ENCODE measurements at regions not wholly inside any gene's neighbourhood (a gene's known extent, or its start where the extent isn't known, plus 50 kb on each side); places are given as distances from the start of the nearest gene placed in this dataset.

DNA sequence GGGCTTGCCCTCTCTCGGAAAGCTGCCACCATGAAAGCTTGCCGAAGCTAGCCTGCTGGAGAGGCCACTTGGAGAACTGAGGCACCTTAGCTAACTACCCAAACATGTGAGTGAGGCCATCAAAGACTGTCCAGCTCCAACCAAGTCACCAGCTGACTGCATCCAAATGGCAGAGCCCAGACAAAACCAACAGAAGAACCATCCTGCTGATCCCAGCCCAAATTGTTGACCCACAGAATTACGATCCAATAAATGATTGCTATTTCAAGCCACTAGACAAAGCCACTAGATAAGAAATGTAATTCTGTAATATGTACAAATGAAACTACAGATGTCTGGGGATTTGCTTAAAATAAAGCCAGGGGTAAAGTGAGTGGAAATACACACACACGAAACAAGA is 109.8 kb upstream of the TRPM1 start:
- Histone ChIP-seq H4K20me1 (ENCODE audit: insufficient read depth, low read depth, low read length) (no peaks in the 10 kb centered on the region), H3K9me3 (ENCODE audit: low read length) (peaks cover 7% of the 10 kb centered on the region; the same call in 1 of the 2 replicates), H3K27ac (ENCODE audit: low read length) (no peak overlapping the region), H3K9me2 (replicated peaks; ENCODE audit: insufficient read depth, low read length) (no peaks in the 10 kb centered on the region), H3K4me2 (ENCODE audit: low read depth, low read length, poor library complexity, severe bottlenecking) (no peak overlapping the region), H3K9ac (ENCODE audit: low read length) (no peak overlapping the region), H3K4me3 (ENCODE audit: low read length) (no peak overlapping the region), H2AFZ (ENCODE audit: low read length) (no peak overlapping the region), H3K36me3 (ENCODE audit: insufficient read depth, low read length) (no peaks in the 10 kb centered on the region), H3K79me2 (ENCODE audit: low read length) (no peaks in the 10 kb centered on the region), H3K27me3 (ENCODE audit: low read length) (no peaks in the 10 kb centered on the region), H3K4me1 (ENCODE audit: low read length) (peaks cover 20% of the 10 kb centered on the region)
- no peak for DNase-seq

DNA sequence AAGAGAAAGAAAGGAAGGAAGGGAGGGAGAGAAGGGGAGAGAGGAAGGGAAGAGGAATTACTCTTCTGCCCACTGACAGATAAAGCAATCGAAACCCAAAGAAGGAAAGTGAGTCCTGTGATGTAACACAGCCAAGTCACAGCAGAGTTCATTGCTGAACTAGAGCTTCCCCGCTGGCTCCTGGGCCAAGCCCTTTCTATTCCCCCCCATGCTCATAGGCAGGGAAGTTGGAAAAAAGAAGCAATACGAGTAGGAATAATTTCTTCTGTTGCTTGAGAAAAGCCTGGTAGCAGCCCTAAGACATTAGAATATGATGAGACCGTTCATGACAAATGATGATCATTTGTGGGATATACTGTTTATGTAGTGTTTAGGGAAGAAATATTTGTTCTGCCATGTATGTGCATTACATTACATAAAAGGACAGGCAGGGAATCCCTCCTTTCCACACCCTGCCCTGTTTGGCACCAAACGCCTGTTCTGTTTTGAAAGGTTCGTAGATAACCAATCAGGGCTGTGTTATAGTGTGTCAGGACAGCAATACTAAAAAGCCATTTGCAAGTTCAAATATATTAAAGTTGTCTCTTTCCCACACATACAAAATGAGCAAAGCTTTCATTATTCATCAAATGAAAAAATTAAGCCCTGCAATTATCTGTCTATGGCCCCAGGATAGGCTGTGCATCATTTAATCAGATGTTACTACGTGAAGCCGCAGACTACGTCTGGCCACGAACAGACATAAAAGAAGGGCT is 111.0 kb upstream of the TRPM1 start:
- Histone ChIP-seq H4K20me1 (ENCODE audit: insufficient read depth, low read depth, low read length) (no peaks in the 10 kb centered on the region), H3K27ac (ENCODE audit: low read length) (no peak overlapping the region), H3K9me3 (ENCODE audit: low read length) (peaks cover 7% of the 10 kb centered on the region; the same call in 1 of the 2 replicates), H3K4me1 (ENCODE audit: low read length) (peaks cover 30% of the 10 kb centered on the region), H3K9ac (ENCODE audit: low read length) (no peak overlapping the region), H3K36me3 (ENCODE audit: insufficient read depth, low read length) (no peaks in the 10 kb centered on the region), H2AFZ (ENCODE audit: low read length) (no peak overlapping the region), H3K9me2 (replicated peaks; ENCODE audit: insufficient read depth, low read length) (no peaks in the 10 kb centered on the region), H3K4me2 (ENCODE audit: low read depth, low read length, poor library complexity, severe bottlenecking) (no peak overlapping the region), H3K79me2 (ENCODE audit: low read length) (no peaks in the 10 kb centered on the region), H3K4me3 (ENCODE audit: low read length) (no peak overlapping the region), H3K27me3 (ENCODE audit: low read length) (no peaks in the 10 kb centered on the region)
- DNase-seq = no peak

DNA sequence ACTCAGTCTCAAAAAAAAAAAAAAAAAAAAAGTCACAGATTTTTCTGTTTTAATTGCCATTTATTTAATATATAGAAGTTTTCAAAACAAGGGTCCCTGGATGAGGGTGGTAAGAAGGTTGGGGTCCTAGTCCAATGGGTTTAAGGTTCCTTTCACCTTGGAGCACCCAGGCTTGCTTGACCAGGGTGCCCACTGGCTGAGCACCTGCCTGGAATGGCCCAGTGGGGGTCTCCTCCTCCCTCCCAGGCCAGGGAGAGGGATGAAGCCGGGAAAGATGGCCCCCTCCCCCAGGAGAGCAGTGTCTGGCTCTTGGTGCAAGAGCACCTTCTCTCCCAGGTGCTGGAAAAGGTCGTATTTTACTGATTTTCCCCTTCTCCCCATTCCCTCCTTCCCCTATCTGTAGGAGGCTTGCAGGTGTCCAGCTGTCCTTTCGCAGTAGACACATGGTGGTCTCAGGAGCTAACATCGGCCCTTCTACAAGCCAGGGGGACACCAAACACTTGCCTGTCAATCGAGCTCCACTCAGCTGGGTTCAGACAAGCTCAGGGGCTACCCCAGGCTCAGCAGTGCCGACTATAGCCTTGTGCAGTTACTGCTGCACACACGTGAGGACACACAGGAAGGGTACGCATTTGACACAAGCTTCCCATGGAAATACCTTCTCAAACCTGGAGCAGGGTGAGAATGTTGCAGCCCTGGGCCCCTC is 112.3 kb upstream of the KLF13 start:
- Histone ChIP-seq H2AFZ (ENCODE audit: low read length) (no peak overlapping the region), H3K27ac (ENCODE audit: low read length) (no peak overlapping the region), H3K36me3 (ENCODE audit: insufficient read depth, low read length) (no peaks in the 10 kb centered on the region), H4K20me1 (ENCODE audit: insufficient read depth, low read depth, low read length) (no peaks in the 10 kb centered on the region), H3K9me3 (ENCODE audit: low read length) (peaks cover 7% of the 10 kb centered on the region; the same call in 1 of the 2 replicates), H3K9me2 (replicated peaks; ENCODE audit: insufficient read depth, low read length) (no peaks in the 10 kb centered on the region), H3K79me2 (ENCODE audit: low read length) (no peaks in the 10 kb centered on the region), H3K4me1 (ENCODE audit: low read length) (peaks cover 41% of the 10 kb centered on the region), H3K4me2 (ENCODE audit: low read depth, low read length, poor library complexity, severe bottlenecking) (peak overlapping the region; percentile 86), H3K4me3 (ENCODE audit: low read length) (peak overlapping the region; percentile 70; the same call in 1 of the 2 replicates), H3K9ac (ENCODE audit: low read length) (peak overlapping the region; percentile 82; the same call in 1 of the 2 replicates), H3K27me3 (ENCODE audit: low read length) (no peaks in the 10 kb centered on the region)
- peak; percentile 73 for DNase-seq

DNA sequence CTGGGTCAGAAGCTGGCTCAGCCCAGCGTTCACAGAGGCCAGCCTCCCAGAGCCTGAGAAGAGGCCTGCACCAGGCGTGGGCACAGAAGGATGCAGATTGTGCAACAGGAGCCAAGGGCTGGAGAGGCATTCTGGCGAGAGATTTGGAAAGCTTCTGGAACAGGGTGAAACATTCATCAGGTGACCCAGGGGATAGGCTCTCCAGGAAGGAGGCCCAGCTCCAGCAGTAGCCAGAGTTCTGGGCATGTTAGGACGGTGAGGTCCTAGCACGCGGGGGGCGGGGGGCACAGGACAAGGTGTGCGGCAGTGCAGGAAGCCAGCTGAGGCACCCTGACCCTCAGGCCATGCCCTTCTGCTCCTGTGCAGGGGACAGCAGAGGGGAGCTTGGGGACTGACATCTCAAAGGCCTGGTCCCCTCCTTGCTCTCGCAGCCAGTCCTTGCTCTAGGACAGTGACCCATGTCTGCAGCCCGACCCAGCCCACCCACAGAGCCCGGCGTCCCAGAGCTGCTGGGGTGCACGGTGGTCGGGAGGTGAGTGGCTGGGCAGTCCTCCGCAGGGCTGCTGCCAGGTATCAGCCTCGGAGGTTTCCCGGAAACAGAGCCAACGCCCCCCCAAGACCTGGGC is 111.7 kb upstream of the KLF13 start:
- Histone ChIP-seq H3K9me3 (ENCODE audit: low read length) (peaks cover 7% of the 10 kb centered on the region; the same call in 1 of the 2 replicates), H3K9ac (ENCODE audit: low read length) (peak overlapping the region; percentile 82), H3K4me1 (ENCODE audit: low read length) (peaks cover 41% of the 10 kb centered on the region), H3K27me3 (ENCODE audit: low read length) (no peaks in the 10 kb centered on the region), H3K4me2 (ENCODE audit: low read depth, low read length, poor library complexity, severe bottlenecking) (peak overlapping the region; percentile 86), H2AFZ (ENCODE audit: low read length) (no peak overlapping the region), H3K27ac (ENCODE audit: low read length) (no peak overlapping the region), H3K9me2 (replicated peaks; ENCODE audit: insufficient read depth, low read length) (no peaks in the 10 kb centered on the region), H3K4me3 (ENCODE audit: low read length) (peak overlapping the region; percentile 70), H4K20me1 (ENCODE audit: insufficient read depth, low read depth, low read length) (no peaks in the 10 kb centered on the region), H3K36me3 (ENCODE audit: insufficient read depth, low read length) (no peaks in the 10 kb centered on the region), H3K79me2 (ENCODE audit: low read length) (no peaks in the 10 kb centered on the region)
- DNase-seq = peak; percentile 53

DNA sequence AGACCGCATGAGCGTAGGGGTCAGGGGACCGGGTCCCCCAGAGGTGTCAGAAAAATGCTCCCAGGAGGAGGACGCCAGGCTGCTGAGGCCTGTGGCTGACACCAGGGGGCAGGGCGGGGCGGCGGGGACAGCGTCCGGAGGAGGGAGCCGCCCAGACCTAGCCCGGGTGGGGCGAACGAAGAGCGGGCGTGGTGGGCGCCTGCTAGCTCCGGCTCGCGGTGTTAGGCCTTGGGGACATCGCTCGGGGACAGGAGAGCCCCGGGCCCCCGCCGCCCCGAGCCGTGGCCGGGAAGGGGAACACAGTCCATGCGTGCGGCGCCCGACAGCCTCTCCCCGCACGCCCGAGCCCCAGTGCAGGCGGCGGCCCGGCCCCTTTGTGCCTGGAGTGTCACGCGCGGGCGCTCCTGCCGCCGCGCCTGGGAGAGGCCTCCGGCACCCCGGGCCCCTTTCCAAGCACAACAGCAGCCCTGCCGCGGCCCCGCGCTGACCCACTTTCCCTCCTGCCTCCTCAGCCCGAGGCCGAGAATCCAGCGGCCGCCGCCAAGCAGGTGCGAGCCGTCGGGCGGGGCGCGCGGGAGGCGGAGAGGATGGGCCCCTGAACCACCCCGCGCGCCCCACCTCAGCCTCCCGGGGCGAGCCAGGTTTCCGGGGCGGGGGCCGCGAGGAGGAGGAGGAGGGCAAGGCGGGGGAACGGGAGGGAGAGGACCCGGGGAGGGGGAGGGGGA is 111.0 kb upstream of the KLF13 start:
- no peaks in the 10 kb centered on the region for H4K20me1 ChIP-seq (ENCODE audit: insufficient read depth, low read depth, low read length)
- peak overlapping the region; percentile 86 for H3K4me2 ChIP-seq (ENCODE audit: low read depth, low read length, poor library complexity, severe bottlenecking)
- H3K27me3 ChIP-seq (ENCODE audit: low read length) = no peaks in the 10 kb centered on the region
- peak overlapping the region; percentile 70 for H3K4me3 ChIP-seq (ENCODE audit: low read length)
- peaks cover 41% of the 10 kb centered on the region for H3K4me1 ChIP-seq (ENCODE audit: low read length)
- no peak overlapping the region for H2AFZ ChIP-seq (ENCODE audit: low read length)
- DNase-seq = peak; percentile 93
- peaks cover 7% of the 10 kb centered on the region; the same call in 1 of the 2 replicates for H3K9me3 ChIP-seq (ENCODE audit: low read length)
- H3K9ac ChIP-seq (ENCODE audit: low read length) = peak overlapping the region; percentile 82
- no peaks in the 10 kb centered on the region for H3K36me3 ChIP-seq (ENCODE audit: insufficient read depth, low read length)
- H3K79me2 ChIP-seq (ENCODE audit: low read length) = no peaks in the 10 kb centered on the region
- no peaks in the 10 kb centered on the region for H3K9me2 ChIP-seq (replicated peaks; ENCODE audit: insufficient read depth, low read length)
- peak overlapping the region; percentile 92 for H3K27ac ChIP-seq (ENCODE audit: low read length)

DNA sequence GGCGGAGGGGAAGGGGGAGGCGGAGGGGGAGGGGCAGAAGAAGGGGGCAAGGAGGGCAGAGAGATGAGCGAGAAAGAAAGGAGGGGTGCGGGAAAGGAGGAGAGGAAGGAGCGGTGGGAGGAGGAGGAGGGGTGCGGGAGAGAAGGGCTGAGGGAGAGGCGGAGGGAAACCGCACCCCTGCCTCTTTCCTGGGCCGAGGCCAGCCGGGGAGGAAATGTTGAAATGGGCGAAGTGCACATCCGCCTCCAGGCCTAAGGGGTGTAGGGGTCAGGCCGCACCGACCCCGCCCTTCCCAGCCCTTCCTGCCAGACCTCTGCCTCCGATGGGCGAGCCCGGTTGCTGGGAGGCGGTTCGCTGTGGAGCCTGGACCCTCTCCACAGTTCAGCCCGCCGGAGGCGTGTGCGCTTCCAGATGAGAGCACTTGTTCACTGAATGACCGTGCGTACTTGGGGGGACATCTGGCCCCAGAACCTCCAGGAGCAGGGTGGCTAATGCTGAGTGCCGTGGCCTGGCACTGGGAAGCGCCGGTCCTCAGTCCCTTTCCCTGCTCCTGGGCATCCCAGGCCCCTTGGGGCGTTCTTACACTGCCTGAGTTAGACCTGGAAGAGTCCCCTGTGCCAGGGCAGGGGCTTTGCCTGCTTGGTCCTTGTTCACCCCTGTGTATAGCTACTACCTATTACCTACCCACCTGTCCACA is 110.3 kb upstream of the KLF13 start:
- Histone ChIP-seq H3K27me3 (ENCODE audit: low read length) (no peaks in the 10 kb centered on the region), H3K9ac (ENCODE audit: low read length) (peak overlapping the region; percentile 82), H3K4me1 (ENCODE audit: low read length) (peaks cover 41% of the 10 kb centered on the region), H3K9me3 (ENCODE audit: low read length) (peaks cover 2% of the 10 kb centered on the region; the same call in 1 of the 2 replicates), H3K36me3 (ENCODE audit: insufficient read depth, low read length) (no peaks in the 10 kb centered on the region), H3K4me2 (ENCODE audit: low read depth, low read length, poor library complexity, severe bottlenecking) (peak overlapping the region; percentile 86), H3K27ac (ENCODE audit: low read length) (peak overlapping the region; percentile 92), H3K9me2 (replicated peaks; ENCODE audit: insufficient read depth, low read length) (no peaks in the 10 kb centered on the region), H3K79me2 (ENCODE audit: low read length) (no peaks in the 10 kb centered on the region), H3K4me3 (ENCODE audit: low read length) (peak overlapping the region; percentile 67), H4K20me1 (ENCODE audit: insufficient read depth, low read depth, low read length) (no peaks in the 10 kb centered on the region), H2AFZ (ENCODE audit: low read length) (no peak overlapping the region)
- peak; percentile 90 for DNase-seq

DNA sequence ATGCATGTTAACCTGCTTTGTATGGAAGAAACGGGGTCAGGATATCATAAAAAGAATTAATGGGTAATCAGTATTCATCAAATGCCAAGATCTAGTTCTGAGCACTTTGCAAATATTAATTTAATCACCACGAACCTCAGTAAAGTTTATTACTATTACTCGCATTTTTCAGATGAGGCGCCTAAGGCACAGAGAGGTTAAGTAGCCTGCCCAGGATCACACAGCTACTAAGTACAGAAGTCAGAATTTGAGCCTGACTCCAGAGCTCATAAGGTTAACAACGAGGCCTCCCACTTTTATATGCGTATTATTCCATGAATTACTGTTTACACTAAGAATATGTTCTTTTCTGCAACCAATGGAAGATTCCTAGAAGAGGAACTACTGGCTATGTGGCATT is 109.6 kb upstream of the KLF13 start:
- Histone ChIP-seq H2AFZ (ENCODE audit: low read length) (no peak overlapping the region), H3K9me3 (ENCODE audit: low read length) (no peaks in the 10 kb centered on the region), H3K4me1 (ENCODE audit: low read length) (peaks cover 41% of the 10 kb centered on the region), H3K9ac (ENCODE audit: low read length) (peak overlapping the region; percentile 82), H4K20me1 (ENCODE audit: insufficient read depth, low read depth, low read length) (no peaks in the 10 kb centered on the region), H3K79me2 (ENCODE audit: low read length) (no peaks in the 10 kb centered on the region), H3K9me2 (replicated peaks; ENCODE audit: insufficient read depth, low read length) (no peaks in the 10 kb centered on the region), H3K36me3 (ENCODE audit: insufficient read depth, low read length) (no peaks in the 10 kb centered on the region), H3K4me2 (ENCODE audit: low read depth, low read length, poor library complexity, severe bottlenecking) (peak overlapping the region; percentile 86), H3K4me3 (ENCODE audit: low read length) (peak overlapping the region; percentile 67), H3K27ac (ENCODE audit: low read length) (peak overlapping the region; percentile 92), H3K27me3 (ENCODE audit: low read length) (no peaks in the 10 kb centered on the region)
- DNase-seq = no peak
